ENCODE measurements at regions not wholly inside any gene's neighbourhood (a gene's known extent, or its start where the extent isn't known, plus 50 kb on each side); places are given as distances from the start of the nearest gene placed in this dataset.

- Histone ChIP-seq H3K79me2 (ENCODE audit: control insufficient read depth in 1 of 2, insufficient read depth in 2 of 2, low read length in 2 of 2) (no peaks in the 10 kb centered on the region), H2BK20ac (ENCODE audit: low read length) (no peak overlapping the region), H3K4me3 (ENCODE audit: extremely low read depth in 1 of 4, insufficient read depth in 2 of 4, low read depth in 3 of 4, low read length in 4 of 4) (no peak overlapping the region), H3K18ac (ENCODE audit: extremely low read depth, low read length) (no peak overlapping the region), H3K27me3 (replicated peaks in 1 of 4; ENCODE audit: control insufficient read depth in 3 of 4, extremely low read depth in 1 of 4, insufficient read depth in 3 of 4, low read length in 3 of 4) (no peaks in the 10 kb centered on the region), H3K14ac (ENCODE audit: insufficient read length) (no peak overlapping the region), H3K4me1 (replicated peaks in 1 of 4; ENCODE audit: control insufficient read depth in 3 of 4, insufficient read depth in 4 of 4, low read length in 3 of 4) (no peaks in the 10 kb centered on the region), H2AK5ac (ENCODE audit: low read depth, low read length) (no peak overlapping the region), H3K9ac (replicated peaks in 1 of 4; ENCODE audit: extremely low read depth in 1 of 4, low read depth in 3 of 4, low read length in 3 of 4) (no peak overlapping the region), H2BK120ac (replicated peaks; ENCODE audit: low read depth, low read length) (no peak overlapping the region), H2BK15ac (ENCODE audit: low read length) (no peak overlapping the region), H4K8ac (ENCODE audit: extremely low read depth, insufficient read depth, low read length) (no peak overlapping the region), H3K9me3 (ENCODE audit: insufficient read depth in 2 of 2, low read depth in 1 of 2, low read length in 1 of 2) (peaks cover 0 to 5% of the 10 kb centered on the region in 2 experiments; a peak in 2 of 4 replicates), H3K56ac (replicated peaks; ENCODE audit: insufficient read length, low read depth, low read length) (no peak overlapping the region), H3K4ac (replicated peaks; ENCODE audit: insufficient read length, low read depth, low read length) (no peak overlapping the region), H4K91ac (replicated peaks; ENCODE audit: insufficient read length, low read length) (no peak overlapping the region), H2BK5ac (ENCODE audit: low read depth, low read length) (no peak overlapping the region), H4K20me1 (replicated peaks in 1 of 2; ENCODE audit: control insufficient read depth in 1 of 2, insufficient read depth in 2 of 2, low read length in 2 of 2) (no peaks in the 10 kb centered on the region), H3K79me1 (ENCODE audit: low read depth, low read length) (no peaks in the 10 kb centered on the region), H3K23me2 (ENCODE audit: low read depth, low read length) (no peaks in the 10 kb centered on the region), H4K5ac (ENCODE audit: insufficient read length, low read depth, low read length) (no peak overlapping the region), H3K27ac (ENCODE audit: low read depth, low read length) (no peak overlapping the region), H3K36me3 (ENCODE audit: control insufficient read depth in 2 of 4, insufficient read depth in 4 of 4, low read length in 3 of 4) (no peaks in the 10 kb centered on the region), H2BK12ac (ENCODE audit: low read depth, low read length) (no peak overlapping the region), H3K23ac (ENCODE audit: insufficient read length) (no peak overlapping the region), H2AFZ (ENCODE audit: low read length) (no peak overlapping the region), H3K4me2 (ENCODE audit: insufficient read depth in 1 of 2, low read depth in 2 of 2, low read length in 2 of 2) (no peak overlapping the region)
- ChIA-PET CTCF (ENCODE audit: partially characterized antibody) (no interaction called here), POLR2A (ENCODE audit: partially characterized antibody) (no interaction called here)
- DNase-seq (ENCODE audit: low read depth in 1 of 2, low spot score in 2 of 2): no peak
- WGBS, 2 experiments (ENCODE audit: extremely low coverage in 1 of 2, insufficient coverage in 1 of 2, insufficient read length in 1 of 2, insufficient replicate concordance in 2 of 2, low coverage in 1 of 2, low lambda C conversion rate in 2 of 2, missing lambda C conversion rate in 1 of 2): 92% methylated on average over 2 of the region's 2 CpGs; no CpG with 5 or more reads in 1 of the 2 experiments
- FAIRE-seq: no peak
- no peak for TF ChIP-seq SIX5 (IDR thresholded peaks at IDR 0.05; ENCODE audit: low read depth, low read length)
- TF ChIP-seq TBP (IDR thresholded peaks at IDR 0.05; ENCODE audit: low read depth, low read length): no peak
- TF ChIP-seq YY1 (IDR thresholded peaks at IDR 0.05; ENCODE audit: low read depth, low read length): no peak
- no peak for TF ChIP-seq SUZ12 (IDR thresholded peaks at IDR 0.05; ENCODE audit: low read length)
- no peak for TF ChIP-seq SIN3A (conservative IDR thresholded peaks at IDR 0.05 in 1 of 2, IDR thresholded peaks at IDR 0.05 in 1 of 2; ENCODE audit: low read depth in 1 of 2, low read length in 2 of 2)
Observed at GRCh38 chr5:18037718-18038117, 403.5 kb downstream of the TAF11L14 start.

Data from H1 (cell line).